Stimulated activated naive CD8-positive, alpha-beta T cell treated with anti-CD3 and anti-CD28 coated beads, Interleukin-15, Interleukin-2, amounts not matched to agents 100 U/mL and 50 U/mL, for 24 hours (primary cell): ENCODE measurements at regions not wholly inside any gene's neighbourhood (a gene's known extent, or its start where the extent isn't known, plus 50 kb on each side); places are given as distances from the start of the nearest gene placed in this dataset.

Experiments used
- ATAC-seq: fragments of 150-1000 bp; cut with Tn5 transposase; one replicate; pipeline ENCODE4 v1.10.0; 2021
- DNase-seq: peaks from one replicate; pipeline ENCODE4 v3.0.0; 2021

DNA sequence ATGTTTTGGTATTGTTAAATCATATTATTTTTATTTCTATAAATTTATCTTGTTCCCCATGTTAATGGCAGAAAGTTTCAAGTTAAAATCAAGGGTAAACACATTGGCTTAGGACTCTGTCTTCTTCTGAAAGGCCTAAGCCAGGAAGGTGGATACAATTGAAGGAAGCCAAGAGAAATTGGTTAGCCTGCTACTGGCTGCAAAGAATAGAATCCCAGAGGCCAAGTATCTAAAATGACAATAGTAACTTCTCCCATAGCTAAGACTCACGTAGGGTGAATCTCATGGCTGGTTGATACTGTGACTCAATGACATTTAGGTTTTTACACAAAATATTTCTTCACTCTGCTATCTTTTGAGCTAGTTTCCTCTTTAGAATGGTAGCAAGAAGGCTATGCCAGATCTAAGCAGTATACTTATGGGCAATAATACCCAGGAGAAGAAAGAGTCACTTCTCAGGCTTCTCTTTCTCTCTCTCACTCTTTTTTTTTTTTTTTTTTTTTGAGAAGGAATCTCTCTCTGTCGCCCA lies 621.5 kb upstream of the TBL1XR1 start:
- DNase-seq (no peak), ATAC-seq (no peak)

DNA sequence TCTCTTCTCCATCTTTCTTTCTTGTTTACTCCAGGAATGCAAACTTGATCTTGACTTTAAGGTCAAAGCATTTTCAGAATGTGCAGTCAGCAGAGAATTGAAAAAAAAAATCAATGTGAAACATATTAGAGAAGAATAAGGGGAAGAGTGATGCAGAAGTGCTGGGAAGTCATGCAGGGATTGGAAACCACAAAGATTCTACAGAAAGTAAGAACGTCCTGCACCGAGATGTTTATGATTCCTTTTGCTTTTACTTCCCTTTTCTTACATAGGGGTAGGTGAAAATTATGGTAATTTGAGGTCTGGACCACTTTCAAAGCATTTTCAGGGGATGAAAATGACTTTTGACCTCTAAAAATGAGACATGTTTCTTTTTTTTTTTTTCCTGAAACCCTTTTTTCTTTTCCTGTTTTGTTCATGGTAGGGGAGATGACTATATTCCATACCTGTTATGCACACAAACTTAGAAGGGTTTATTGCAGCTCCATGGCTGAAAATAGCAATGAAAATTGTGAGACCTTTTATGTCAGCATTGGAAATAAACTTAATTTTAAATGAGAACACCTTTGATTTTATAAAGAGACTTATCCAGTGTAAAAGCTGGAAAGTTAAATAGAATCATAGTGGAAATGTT lies 623.5 kb upstream of the TBL1XR1 start:
- ATAC-seq, result peak; percentile 57

DNA sequence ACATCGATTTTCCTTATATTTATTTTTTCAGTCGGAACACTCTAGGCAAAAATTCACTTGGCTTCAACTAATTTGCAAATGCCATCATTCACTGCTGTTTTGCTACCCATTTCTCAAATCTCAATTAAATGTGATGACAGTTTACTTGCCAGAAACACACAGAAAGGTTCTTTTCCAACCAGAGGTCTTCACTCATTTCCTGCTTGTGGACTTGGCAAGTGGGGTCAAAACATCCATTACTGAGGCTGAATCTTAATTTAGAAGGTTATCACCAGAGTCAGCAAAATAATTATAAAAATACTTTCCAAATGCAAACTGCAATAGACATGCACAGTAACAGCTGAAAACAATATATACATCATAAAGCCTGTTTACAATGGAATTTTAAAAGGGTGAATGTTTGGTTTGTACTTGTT lies 625.4 kb upstream of the TBL1XR1 start:
- no peak for ATAC-seq
- no peak for DNase-seq

More for the DNA sequence above, 623.5 kb upstream of the TBL1XR1 start:
- DNase-seq, result no peak

DNA sequence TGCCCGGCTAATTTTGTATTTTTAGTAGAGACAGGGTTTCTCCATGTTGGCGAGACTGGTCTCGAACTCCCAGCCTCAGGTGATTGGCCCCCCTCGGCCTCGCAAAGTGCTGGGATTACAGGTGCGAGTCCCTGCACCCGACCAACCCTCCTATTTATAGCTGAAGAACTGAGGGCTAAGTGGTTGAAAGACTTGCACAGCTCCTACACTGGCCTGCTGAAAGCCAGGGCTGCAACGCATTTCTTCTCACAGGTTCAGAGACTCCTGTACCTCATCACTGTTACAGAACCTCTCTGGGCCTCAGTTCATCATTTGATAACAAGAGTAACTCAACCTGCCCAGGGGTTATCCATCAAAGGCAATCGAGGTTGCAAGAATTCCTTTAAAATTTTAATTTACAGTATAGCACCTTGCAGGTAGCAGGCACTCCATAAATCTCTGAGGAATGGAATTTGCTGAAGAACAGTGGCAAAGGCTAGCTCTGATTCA lies 626.5 kb upstream of the TBL1XR1 start:
- DNase-seq (no peak), ATAC-seq (no peak)

DNA sequence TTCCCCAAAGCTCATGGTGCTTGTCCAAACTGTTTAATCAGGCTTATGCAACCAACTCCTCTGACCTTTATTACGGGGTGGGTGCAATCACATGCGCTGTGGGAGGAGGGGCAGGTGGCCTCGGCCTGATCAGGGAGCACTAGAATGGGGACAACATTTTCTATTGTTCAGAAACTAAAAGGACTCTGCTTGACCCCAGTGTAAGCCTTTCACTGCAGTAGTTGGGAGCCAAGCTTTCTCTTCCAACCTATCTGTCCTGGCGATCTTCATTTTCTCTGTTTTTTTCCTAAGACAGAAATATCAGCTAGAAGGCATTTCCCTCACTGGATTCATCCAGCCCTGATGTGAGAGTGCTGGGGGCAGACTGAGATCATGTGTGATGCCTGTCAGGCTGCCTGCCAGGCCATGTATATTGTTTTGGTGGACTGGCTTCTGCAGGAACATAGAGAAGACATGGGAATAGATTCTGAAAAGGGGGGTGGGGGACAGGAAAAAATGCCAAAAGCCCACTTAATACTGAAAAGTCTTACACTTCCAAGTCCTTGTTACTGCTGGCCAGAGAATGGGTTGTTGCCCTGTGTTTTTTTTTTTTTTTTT lies 627.0 kb upstream of the TBL1XR1 start:
- ATAC-seq (no peak), DNase-seq (no peak)

DNA sequence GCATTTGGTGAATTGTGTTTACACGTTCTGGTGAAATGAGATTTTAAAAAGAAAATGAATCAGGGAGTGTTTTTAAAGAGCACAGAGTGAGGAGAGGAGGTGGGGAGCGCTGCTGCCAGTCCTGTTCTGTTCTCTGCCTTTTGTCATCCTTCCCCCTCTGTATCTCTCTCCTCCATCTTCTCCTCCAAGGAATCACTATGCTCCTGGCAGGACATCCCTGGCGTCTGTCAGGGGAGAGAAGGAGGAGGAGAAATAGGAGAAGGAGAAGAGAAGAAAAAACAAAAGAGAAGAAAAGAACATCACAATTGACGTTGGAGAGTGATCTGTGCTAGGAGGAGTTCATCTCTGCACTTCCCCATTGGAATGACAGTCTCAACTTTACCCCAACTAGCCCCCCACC lies 627.6 kb upstream of the TBL1XR1 start:
- DNase-seq (no peak), ATAC-seq (no peak)

DNA sequence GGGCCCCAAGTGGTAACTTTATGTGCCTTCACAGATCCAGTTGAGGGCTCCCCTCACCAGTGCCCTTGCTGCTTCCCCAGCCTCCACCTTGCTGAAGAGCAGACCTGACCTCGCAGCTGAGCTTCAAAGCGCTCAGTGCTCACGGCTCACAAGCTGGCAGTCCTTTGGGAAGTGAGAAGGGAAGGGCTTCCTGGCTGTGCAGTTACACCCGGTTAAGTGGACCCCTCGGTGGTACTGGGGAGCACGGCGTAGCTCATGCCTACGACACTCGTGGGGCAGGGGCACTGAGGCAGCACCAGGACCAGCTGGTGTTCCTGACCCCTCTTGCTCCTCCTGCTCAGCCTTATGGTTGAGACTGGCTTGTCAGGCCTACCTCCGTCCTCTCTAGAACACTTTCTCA lies 629.0 kb upstream of the TBL1XR1 start:
- no peak for ATAC-seq
- no peak for DNase-seq

DNA sequence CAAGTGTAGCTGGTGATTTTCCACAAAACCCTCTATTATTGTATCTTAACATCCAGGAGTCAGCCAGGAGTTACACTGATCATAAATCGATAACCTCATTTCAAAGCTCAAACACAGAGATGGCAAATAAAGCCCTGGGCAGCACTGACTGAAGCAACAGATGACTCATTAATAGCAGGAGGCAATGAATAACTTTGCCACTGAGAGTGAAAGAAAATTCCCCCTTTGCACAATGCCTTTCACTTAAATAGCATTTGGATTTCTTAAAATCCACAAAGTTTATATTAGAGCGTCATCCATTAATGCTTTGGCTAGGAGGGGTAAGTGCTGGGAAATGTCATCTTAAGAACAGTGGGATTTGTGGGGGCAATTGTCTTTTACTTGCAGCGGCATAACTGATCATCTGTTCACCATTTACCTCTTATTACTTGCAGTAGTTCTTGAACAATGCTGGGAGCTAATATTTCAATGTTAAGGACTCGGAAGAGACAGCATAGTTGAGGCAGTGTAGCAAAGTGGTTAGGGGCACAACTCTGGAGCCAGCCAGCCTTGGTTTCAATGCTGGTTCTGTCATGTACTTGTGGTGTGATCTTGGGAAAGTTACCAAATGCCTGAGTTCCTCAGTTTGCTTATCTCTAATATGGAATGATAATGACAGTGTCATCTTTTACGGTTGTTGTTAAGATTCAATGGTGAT lies 630.4 kb upstream of the TBL1XR1 start:
- DNase-seq, result no peak
- ATAC-seq, result no peak

DNA sequence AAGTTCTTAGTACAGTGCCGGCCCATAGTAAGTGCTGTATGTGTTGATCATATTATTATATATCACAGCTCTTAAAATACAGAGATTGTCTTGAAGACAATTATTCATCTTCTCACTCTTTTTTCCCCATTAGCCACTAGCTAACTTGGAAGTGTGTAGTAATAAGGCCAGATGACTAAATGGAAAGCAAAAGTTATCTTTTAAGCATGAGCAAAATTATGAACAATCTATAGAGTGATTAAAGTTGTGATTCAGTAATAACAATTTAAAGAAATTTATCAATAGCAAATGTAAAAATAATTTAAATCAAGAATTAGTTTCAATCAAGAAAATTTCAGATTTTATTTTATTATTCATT lies 630.9 kb upstream of the TBL1XR1 start:
- ATAC-seq (no peak), DNase-seq (no peak)

DNA sequence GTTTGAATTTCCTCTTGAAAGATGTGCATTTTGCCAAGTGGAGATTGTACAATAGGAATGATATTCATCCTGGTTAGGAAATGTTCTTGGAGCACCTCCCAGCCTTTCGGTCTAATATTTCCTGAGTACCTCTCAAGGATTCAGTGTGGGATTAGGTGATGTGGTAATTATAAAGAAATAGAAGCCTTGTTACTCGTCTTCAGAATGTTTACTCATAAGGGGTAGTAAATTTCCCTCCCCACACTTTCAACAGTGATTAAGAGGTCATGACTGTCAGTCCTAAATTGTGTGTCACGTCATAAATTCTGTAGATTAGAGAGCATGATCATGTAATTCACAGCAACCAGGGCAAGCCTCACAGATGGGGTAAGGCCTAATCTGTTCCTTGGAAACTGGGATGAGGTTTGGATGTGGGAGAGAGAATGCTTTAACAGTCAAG lies 633.1 kb upstream of the TBL1XR1 start:
- no peak for DNase-seq
- no peak for ATAC-seq

DNA sequence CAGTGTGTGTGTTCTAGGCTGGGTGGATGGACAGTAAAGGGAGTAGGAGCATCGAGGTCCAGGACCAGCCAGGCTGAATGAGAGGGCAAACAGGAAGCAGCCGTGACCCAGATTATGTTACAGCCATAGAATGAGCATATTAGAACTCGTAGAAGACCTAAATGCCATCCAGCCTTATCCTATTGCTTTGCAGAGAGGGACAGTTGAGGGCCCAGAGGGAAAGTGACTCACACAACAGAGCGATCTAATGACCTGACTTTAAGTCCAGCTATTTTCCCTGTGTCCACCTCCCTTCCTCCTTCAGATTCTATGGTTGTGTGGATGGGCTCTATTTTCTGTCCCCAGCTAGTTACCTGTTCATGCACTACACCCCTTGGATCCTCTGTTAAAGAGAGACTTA lies 634.1 kb upstream of the TBL1XR1 start:
- DNase-seq (no peak), ATAC-seq (no peak)

DNA sequence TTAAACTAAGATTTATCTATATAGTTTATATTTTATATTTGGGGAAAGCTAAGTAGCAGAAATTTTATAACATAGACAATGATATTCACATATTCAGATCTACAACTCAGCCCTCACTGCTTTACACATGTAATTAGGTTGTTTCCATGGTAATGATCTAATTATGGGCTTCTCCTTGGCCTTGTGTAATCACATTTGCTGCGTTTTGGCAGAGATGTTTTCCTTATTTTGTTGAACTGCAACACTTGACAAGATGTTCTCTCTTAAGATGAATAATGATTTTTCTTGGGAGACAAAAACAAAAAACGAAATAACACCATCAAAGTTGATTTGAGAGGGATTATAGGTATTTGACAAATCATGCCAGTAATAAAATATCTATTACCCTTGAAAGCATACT lies 635.6 kb upstream of the TBL1XR1 start:
- ATAC-seq (no peak), DNase-seq (no peak)

DNA sequence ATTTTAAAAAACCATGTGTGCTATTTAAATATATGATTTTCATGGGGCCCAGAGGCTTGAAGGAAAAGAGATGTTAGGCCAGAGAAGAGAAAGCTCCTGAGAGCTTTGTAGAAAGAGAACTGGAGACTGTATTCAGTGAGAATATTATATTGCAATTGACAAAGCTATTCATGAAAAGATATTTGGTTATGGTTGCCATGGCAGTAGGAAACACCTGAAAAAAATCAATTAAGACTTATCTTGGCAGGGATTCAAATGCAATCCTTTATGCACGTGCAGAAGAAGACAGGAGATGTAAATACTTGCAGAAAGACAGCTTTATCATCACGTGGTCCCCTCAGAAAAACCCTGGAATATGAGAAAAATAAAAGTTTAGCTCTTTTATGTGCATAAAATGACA lies 636.0 kb upstream of the TBL1XR1 start:
- ATAC-seq (no peak), DNase-seq (no peak)

DNA sequence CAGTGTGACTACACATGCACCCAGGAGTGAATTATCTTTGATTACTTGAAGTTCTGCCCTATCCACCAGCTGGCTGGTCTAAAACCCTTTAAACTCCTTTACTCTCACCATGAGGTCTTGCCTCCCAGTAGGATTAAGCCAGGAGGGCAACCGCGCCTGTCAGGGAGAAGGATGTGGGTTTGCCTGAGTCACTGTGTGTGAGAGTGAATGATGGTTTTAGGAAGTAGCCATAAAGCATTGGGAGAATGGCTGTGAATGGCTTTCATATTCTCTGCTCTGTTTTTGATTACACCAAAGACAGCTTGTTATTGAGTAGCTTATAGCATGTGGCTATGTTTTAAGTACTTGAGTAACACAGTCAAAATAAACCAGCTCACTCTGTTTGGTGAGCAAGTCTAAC lies 637.7 kb upstream of the TBL1XR1 start:
- ATAC-seq (no peak), DNase-seq (no peak)

DNA sequence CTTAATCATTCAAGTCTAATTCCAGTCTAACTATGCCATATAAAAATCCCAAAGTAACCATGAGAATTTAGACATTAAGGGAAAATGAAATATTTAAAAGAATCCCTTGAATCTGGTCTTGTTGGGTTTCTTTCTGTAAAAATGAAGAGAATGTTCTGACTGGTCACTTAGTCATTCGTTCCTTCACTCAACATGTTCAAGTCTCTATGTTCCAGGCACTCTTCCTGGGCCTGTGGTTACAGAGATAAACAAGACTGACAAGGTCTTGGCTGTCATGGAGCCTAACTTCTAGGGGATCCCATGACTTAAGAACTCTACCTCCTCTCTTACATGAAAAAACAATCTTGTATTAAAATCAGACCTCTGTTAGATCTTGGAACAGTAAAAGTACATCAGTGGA lies 638.6 kb upstream of the TBL1XR1 start:
- no peak for ATAC-seq
- DNase-seq, result no peak

DNA sequence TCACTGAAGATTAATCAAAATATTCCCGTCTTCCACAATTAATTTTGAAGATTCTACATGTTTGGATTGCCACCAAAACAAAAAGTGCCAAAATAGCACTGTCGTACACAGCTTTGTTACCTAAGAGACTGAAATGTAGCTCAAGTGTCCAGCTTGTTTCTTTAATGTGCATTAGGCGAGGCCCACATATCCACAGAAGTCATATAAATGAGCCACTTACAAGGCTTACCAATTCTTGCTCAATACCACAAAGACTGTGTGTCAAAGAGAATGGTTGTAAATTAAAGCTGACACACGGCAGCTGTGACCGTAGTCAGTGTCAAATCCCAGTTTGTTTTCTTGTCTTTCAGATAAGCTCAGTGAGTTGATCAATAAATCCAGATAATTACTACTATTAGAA lies 639.4 kb upstream of the TBL1XR1 start:
- ATAC-seq (no peak), DNase-seq (no peak)

DNA sequence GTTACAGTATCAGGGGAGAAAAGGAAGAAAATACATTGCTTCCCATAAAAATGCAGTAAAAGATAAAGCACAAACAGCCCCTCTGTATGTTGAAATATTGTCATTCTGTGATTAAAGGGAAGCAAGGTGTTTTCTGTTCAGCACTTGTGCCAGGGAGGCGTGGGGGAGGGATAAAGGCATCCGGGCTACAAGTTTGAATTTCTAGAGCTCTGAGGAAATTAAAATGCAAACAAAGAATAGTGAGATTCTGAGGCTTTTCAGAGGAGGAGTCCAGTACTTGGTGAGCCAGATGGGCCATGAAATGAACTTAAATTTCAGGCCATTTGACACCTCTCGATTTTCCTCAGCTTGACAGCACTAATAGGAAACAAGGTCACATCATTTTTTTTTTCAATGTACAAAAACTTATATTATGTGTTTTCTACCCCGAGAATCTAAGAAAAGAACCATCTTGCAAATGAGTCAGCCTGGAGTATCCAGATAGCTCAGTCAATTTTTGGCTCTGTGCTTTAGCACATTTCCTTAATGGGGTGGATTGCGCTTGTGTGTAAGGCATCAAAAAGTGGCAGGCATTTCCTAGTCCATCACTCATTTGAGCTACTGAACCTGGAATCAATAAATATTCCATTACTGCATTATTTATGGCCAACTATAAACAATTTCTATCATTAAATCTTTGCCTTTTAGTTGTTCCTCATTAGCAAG lies 640.8 kb upstream of the TBL1XR1 start:
- ATAC-seq (no peak), DNase-seq (no peak)

DNA sequence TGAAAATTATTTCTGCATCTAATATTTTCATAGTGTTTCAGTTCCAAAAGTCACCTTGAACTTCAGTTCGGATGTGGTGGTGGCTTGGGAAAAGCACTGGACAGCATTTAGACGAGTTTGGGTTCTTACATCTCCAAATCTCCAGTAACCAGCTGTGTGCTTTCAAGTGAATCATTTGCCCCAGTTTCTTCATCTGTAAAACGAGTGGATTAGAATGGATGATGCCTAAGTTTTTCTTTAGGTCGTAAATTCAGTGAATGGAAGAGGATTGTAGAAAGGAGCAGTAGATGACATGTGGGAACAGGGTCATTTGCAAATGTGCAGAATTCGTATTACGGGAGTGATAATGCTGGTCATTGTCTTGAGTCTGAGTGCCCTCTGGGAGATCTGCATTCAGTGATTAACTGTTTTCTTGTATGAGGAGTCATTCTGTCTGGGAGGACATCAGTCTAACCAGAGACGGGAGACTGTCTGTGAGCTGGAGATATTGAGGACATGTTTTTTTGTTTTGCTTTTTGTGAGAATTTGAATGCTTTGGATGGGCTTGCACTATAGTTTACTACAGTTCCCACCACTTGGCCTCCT lies 641.6 kb upstream of the TBL1XR1 start:
- no peak for DNase-seq
- ATAC-seq, result no peak

DNA sequence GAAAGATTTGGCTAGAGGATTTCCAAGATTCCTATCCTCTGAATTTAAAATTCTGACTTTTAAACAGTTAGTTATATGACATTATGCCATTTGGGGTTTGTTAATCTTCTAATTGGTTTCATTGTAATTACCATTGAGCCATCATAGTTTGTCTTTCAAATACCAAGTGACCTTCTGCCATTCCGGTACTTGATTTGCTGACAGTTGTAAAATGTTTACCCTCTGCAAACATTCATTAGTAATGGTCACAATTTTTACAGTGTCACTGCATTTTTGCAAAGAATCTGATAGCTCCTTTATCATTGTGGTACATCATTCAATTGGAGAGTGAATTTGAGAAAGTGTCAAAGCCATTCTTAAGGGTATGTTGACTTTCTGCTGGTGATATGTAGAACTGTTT lies 645.0 kb upstream of the TBL1XR1 start:
- ATAC-seq (no peak), DNase-seq (no peak)

DNA sequence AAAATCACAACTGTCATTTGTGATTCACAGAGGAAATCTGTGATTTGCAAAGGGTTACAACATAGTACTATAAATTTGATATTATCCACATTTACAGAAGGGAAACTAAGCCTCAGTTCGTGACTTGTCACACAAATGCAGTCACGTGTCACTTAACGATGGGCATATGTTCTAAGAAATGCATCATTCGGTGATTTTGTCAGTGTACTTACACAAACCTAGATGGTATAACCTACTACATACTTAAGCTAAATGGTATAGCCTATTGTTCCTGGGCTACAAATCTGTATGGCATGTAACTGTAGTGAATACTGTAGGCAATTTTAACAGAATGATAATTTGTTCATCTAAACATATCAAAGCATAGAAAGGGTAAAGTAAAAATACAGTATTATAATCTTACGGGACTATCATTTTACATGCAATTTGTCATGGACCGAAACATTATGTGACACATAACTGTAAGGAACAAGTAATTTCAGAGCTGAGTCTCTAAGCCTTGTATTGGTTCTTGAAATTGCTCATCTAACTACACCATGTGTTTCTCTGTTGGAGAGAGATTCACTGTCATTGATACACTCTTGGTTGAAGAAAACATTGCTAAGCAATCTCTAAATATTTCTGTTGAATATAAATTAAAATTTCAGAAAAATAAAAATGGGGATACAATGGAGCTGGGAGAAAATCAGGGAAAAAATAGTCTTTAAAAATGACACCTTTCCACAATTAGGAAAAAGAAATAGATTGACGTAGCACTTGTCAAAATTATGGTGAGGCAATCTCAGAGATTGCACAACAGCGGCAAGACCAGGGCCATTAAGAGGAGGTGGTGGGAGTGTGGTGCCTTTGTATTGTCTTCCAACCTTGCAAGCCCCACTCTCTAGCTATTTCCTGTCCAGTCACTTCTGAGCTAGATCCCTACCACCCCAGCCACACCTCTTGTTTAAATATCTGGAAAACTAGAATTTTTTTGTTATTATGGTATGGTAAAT lies 645.8 kb upstream of the TBL1XR1 start:
- ATAC-seq (no peak), DNase-seq (no peak)
